Upper lobe of left lung (tissue), 6 donors: ENCODE measurements at regions not wholly inside any gene's neighbourhood (a gene's known extent, or its start where the extent isn't known, plus 50 kb on each side); places are given as distances from the start of the nearest gene placed in this dataset.

ENCODE experiments used
- ATAC-seq, 2 donors: fragments of 200-7000 bp; cut with Tn5 transposase; one replicate each; pipeline ENCODE4 v1.9.1; 2022; ENCODE audit warnings: mild to moderate bottlenecking in 2 of 2, moderate library complexity in 2 of 2; ENCODE audit not compliant: low FRiP score in 2 of 2
- DNase-seq, 2 donors: peaks; one replicate each; pipeline ENCODE4 v3.0.0-alpha.2; 2019 to 2020
- H3K27ac ChIP-seq, 4 donors: fragments of 200-600 bp; sonication (generic); one replicate each; pipeline ENCODE4 v1.5.1; 2016 to 2019
- H3K27me3 ChIP-seq, 4 donors: fragments of 200-600 bp; sonication (generic); one replicate each; pipeline ENCODE4 v1.5.1; 2017 to 2019
- H3K36me3 ChIP-seq, 4 donors: fragments of 200-600 bp; sonication (generic); one replicate each; pipeline ENCODE4 v1.5.1; 2016 to 2019
- H3K4me1 ChIP-seq, 4 donors: fragments of 200-600 bp; sonication (generic); one replicate each; pipeline ENCODE4 v1.5.1; 2018 to 2019
- H3K4me3 ChIP-seq, 4 donors: fragments of 200-600 bp; sonication (generic); one replicate each; pipeline ENCODE4 v1.5.1; 2017 to 2019; ENCODE audit warnings: mild to moderate bottlenecking in 2 of 4, moderate library complexity in 1 of 4
- H3K9me3 ChIP-seq, 4 donors: fragments of 200-600 bp; sonication (generic); one replicate each; pipeline ENCODE4 v1.5.1; 2018 to 2019
- CTCF ChIP-seq, 6 experiments: fragments of 450-650 bp in 4 of 6; fragments of 200-600 bp in 2 of 6; sonication (generic) in 2 of 6; IDR thresholded peaks; one replicate each; pipeline ENCODE4 v1.5.1; 2016 to 2019; ENCODE audit warnings: antibody characterized with exemption in 6 of 6
- EP300 ChIP-seq, 4 donors: sonication (generic); formaldehyde crosslinking; IDR thresholded peaks; one replicate each; pipeline ENCODE4 v1.5.1; 2017; ENCODE audit warnings: antibody characterized with exemption in 4 of 4, control low read depth in 2 of 4
- POLR2A ChIP-seq, 4 donors: fragments of 450-650 bp; IDR thresholded peaks; one replicate each; pipeline ENCODE4 v1.5.1; 2016 to 2017; ENCODE audit warnings: antibody characterized with exemption in 4 of 4, mild to moderate bottlenecking in 2 of 4
- POLR2AphosphoS5 ChIP-seq, 2 donors: sonication (generic); formaldehyde crosslinking; IDR thresholded peaks; one replicate each; pipeline ENCODE4 v1.5.1; 2017; ENCODE audit warnings: antibody characterized with exemption in 2 of 2
- WGBS, 2 donors: methylation state at CpG; one replicate each; pipeline ENCODE4 v1.1.5; 2017 to 2018; 5-methylcytosine and 5-hydroxymethylcytosine counted together
- donor health status: DM: no; HTN: no; CAD: no; lungs with moderate emphysema.
- donor health status: DM: no; HTN: yes; CAD: no; lungs with severe emphysema.

- H3K9me3 ChIP-seq: no peaks in the 10 kb centered on the region
- WGBS, 2 donors: 89 to 95% methylated on average over 2 of the region's 2 CpGs
- H3K4me1 ChIP-seq: no peaks in the 10 kb centered on the region
- TF ChIP-seq POLR2A (IDR thresholded peaks at IDR 0.05) (no peak), EP300 (IDR thresholded peaks at IDR 0.05) (no peak), CTCF (IDR thresholded peaks at IDR 0.05) (no peak), POLR2AphosphoS5 (IDR thresholded peaks at IDR 0.05) (no peak)
- ATAC-seq: no peak
- no peak overlapping the region for H3K4me3 ChIP-seq
- DNase-seq: no peak
- H3K36me3 ChIP-seq: no peaks in the 10 kb centered on the region
- no peaks in the 10 kb centered on the region for H3K27me3 ChIP-seq
- H3K27ac ChIP-seq: no peak overlapping the region
These were observed 126.6 kb upstream of the HMHB1 start for GRCh38 chr5:143685246-143685815.

- no peaks in the 10 kb centered on the region for H3K9me3 ChIP-seq
- TF ChIP-seq EP300 (IDR thresholded peaks at IDR 0.05) (no peak), POLR2AphosphoS5 (IDR thresholded peaks at IDR 0.05) (no peak), CTCF (IDR thresholded peaks at IDR 0.05) (no peak), POLR2A (IDR thresholded peaks at IDR 0.05) (no peak)
- no peaks in the 10 kb centered on the region for H3K4me1 ChIP-seq
- no peak overlapping the region for H3K27ac ChIP-seq
- no peak overlapping the region for H3K4me3 ChIP-seq
- no peaks in the 10 kb centered on the region for H3K27me3 ChIP-seq
- 82 to 87% methylated on average over 1 of the region's 1 CpG for WGBS, 2 donors
- no peaks in the 10 kb centered on the region for H3K36me3 ChIP-seq
- no peak for ATAC-seq
- no peak for DNase-seq
These were observed 128.5 kb upstream of the HMHB1 start for GRCh38 chr5:143683459-143683858.

GRCh38 chr5:143682929-143683386 is 129.0 kb upstream of the HMHB1 start:
- no peak overlapping the region for H3K27ac ChIP-seq
- 72 to 98% methylated on average over 3 of the region's 3 CpGs for WGBS, 2 donors
- H3K4me3 ChIP-seq: no peak overlapping the region
- ATAC-seq (no peak), DNase-seq (no peak)
- H3K36me3 ChIP-seq: no peaks in the 10 kb centered on the region
- H3K27me3 ChIP-seq: no peaks in the 10 kb centered on the region
- no peaks in the 10 kb centered on the region for H3K9me3 ChIP-seq
- no peaks in the 10 kb centered on the region for H3K4me1 ChIP-seq
- TF ChIP-seq POLR2A (IDR thresholded peaks at IDR 0.05) (no peak), CTCF (IDR thresholded peaks at IDR 0.05) (no peak), POLR2AphosphoS5 (IDR thresholded peaks at IDR 0.05) (no peak), EP300 (IDR thresholded peaks at IDR 0.05) (no peak)

- WGBS, 2 donors: 71 to 87% methylated on average over 2 of the region's 2 CpGs
- Histone ChIP-seq H3K36me3 (no peaks in the 10 kb centered on the region), H3K27me3 (no peaks in the 10 kb centered on the region), H3K27ac (no peak overlapping the region), H3K4me1 (no peaks in the 10 kb centered on the region), H3K9me3 (no peaks in the 10 kb centered on the region), H3K4me3 (no peak overlapping the region)
- ATAC-seq (no peak), DNase-seq (no peak)
- no peak for TF ChIP-seq POLR2A (IDR thresholded peaks at IDR 0.05)
- no peak for TF ChIP-seq EP300 (IDR thresholded peaks at IDR 0.05)
- TF ChIP-seq CTCF (IDR thresholded peaks at IDR 0.05): no peak
- no peak for TF ChIP-seq POLR2AphosphoS5 (IDR thresholded peaks at IDR 0.05)
These were observed 129.6 kb upstream of the HMHB1 start for GRCh38 chr5:143682246-143682905.
